GM12878 (cell line): ENCODE measurements at regions not wholly inside any gene's neighbourhood (a gene's known extent, or its start where the extent isn't known, plus 50 kb on each side); places are given as distances from the start of the nearest gene placed in this dataset.

Experiments used
- BCLAF1 ChIP-seq: fragments of 450-650 bp; IDR thresholded peaks from 2 replicates; pipeline ENCODE4 v1.6.1; 2017; ENCODE audit warnings: antibody characterized with exemption, mild to moderate bottlenecking, moderate library complexity
- FOXM1 ChIP-seq: IDR thresholded peaks from 2 replicates; pipeline ENCODE4 v1.6.1; 2012; ENCODE audit warnings: low read depth, mild to moderate bottlenecking, inconsistent platforms, low read length, moderate library complexity
- HCFC1 ChIP-seq: fragments of 150-350 bp; IDR thresholded peaks from 2 replicates; pipeline ENCODE4 v1.6.1; 2014; ENCODE audit warnings: low read length
- LARP7 ChIP-seq: fragments of 450-650 bp; IDR thresholded peaks from 2 replicates; pipeline ENCODE4 v1.6.1; 2017; ENCODE audit warnings: mild to moderate bottlenecking
- POLR2AphosphoS5 ChIP-seq: IDR thresholded peaks from 2 replicates; pipeline ENCODE4 v1.6.1; 2011; ENCODE audit warnings: mild to moderate bottlenecking, low read length, inconsistent platforms
- REST ChIP-seq: IDR thresholded peaks from 2 replicates; pipeline ENCODE4 v1.6.1; 2012; ENCODE audit warnings: mild to moderate bottlenecking, low read depth, low read length
- TARDBP ChIP-seq: IDR thresholded peaks from 2 replicates; pipeline ENCODE4 v1.6.1; 2016; ENCODE audit warnings: borderline replicate concordance
- ZNF274 ChIP-seq: IDR thresholded peaks from one replicate; pipeline ENCODE4 v1.8.0; 2011; ENCODE audit not compliant: insufficient read length, insufficient read depth
- TF ChIP-seq, protein P1 (sequence below), 3 experiments: IDR thresholded peaks in 2 of 3; conservative IDR thresholded peaks in 1 of 3; 2 replicates each; pipeline ENCODE4 v1.5.1; 2011; ENCODE audit warnings: low read depth in 3 of 3, low read length in 3 of 3, mild to moderate bottlenecking in 3 of 3, control low read depth in 2 of 3, moderate library complexity in 2 of 3, inconsistent platforms in 1 of 3, mixed read lengths in 1 of 3; ENCODE audit not compliant: control insufficient read depth in 2 of 3, insufficient read depth in 1 of 3; ENCODE audit errors: extremely low read depth in 1 of 3
- TF ChIP-seq, protein P2 (sequence below): IDR thresholded peaks from 2 replicates; pipeline ENCODE4 v1.6.1; 2012; ENCODE audit warnings: low read length, inconsistent platforms
- TF ChIP-seq, protein P3 (sequence below): fragments of 450-650 bp; formaldehyde crosslinking; IDR thresholded peaks from 2 replicates; pipeline ENCODE4 v1.5.0; 2022; ENCODE audit warnings: mild to moderate bottlenecking, missing genetic modification characterization
- TF ChIP-seq, protein P4 (sequence below): fragments of 450-650 bp; IDR thresholded peaks from 2 replicates; pipeline ENCODE4 v1.6.1; 2017; ENCODE audit warnings: mild to moderate bottlenecking

GRCh38 chr2:144975881-144976280, 456.0 kb upstream of the ZEB2 start:
- TF ChIP-seq REST, result no peak
- no peak for TF ChIP-seq TARDBP
- TF ChIP-seq, protein P1, sequence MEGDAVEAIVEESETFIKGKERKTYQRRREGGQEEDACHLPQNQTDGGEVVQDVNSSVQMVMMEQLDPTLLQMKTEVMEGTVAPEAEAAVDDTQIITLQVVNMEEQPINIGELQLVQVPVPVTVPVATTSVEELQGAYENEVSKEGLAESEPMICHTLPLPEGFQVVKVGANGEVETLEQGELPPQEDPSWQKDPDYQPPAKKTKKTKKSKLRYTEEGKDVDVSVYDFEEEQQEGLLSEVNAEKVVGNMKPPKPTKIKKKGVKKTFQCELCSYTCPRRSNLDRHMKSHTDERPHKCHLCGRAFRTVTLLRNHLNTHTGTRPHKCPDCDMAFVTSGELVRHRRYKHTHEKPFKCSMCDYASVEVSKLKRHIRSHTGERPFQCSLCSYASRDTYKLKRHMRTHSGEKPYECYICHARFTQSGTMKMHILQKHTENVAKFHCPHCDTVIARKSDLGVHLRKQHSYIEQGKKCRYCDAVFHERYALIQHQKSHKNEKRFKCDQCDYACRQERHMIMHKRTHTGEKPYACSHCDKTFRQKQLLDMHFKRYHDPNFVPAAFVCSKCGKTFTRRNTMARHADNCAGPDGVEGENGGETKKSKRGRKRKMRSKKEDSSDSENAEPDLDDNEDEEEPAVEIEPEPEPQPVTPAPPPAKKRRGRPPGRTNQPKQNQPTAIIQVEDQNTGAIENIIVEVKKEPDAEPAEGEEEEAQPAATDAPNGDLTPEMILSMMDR (IDR thresholded peaks at IDR 0.05 in 2 of 3, conservative IDR thresholded peaks at IDR 0.05 in 1 of 3; ENCODE audit: control insufficient read depth in 2 of 3, extremely low read depth in 1 of 3, insufficient read depth in 1 of 3, low read depth in 3 of 3, low read length in 3 of 3), result no peak
- TF ChIP-seq, protein P2, sequence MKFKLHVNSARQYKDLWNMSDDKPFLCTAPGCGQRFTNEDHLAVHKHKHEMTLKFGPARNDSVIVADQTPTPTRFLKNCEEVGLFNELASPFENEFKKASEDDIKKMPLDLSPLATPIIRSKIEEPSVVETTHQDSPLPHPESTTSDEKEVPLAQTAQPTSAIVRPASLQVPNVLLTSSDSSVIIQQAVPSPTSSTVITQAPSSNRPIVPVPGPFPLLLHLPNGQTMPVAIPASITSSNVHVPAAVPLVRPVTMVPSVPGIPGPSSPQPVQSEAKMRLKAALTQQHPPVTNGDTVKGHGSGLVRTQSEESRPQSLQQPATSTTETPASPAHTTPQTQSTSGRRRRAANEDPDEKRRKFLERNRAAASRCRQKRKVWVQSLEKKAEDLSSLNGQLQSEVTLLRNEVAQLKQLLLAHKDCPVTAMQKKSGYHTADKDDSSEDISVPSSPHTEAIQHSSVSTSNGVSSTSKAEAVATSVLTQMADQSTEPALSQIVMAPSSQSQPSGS, result no peak
- no peak for TF ChIP-seq POLR2AphosphoS5
- TF ChIP-seq ZNF274, result no peak
- no peak for TF ChIP-seq LARP7
- TF ChIP-seq, protein P3, sequence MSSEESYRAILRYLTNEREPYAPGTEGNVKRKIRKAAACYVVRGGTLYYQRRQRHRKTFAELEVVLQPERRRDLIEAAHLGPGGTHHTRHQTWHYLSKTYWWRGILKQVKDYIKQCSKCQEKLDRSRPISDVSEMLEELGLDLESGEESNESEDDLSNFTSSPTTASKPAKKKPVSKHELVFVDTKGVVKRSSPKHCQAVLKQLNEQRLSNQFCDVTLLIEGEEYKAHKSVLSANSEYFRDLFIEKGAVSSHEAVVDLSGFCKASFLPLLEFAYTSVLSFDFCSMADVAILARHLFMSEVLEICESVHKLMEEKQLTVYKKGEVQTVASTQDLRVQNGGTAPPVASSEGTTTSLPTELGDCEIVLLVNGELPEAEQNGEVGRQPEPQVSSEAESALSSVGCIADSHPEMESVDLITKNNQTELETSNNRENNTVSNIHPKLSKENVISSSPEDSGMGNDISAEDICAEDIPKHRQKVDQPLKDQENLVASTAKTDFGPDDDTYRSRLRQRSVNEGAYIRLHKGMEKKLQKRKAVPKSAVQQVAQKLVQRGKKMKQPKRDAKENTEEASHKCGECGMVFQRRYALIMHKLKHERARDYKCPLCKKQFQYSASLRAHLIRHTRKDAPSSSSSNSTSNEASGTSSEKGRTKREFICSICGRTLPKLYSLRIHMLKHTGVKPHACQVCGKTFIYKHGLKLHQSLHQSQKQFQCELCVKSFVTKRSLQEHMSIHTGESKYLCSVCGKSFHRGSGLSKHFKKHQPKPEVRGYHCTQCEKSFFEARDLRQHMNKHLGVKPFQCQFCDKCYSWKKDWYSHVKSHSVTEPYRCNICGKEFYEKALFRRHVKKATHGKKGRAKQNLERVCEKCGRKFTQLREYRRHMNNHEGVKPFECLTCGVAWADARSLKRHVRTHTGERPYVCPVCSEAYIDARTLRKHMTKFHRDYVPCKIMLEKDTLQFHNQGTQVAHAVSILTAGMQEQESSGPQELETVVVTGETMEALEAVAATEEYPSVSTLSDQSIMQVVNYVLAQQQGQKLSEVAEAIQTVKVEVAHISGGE (CRISPR knock-in tag), result no peak
- no peak for TF ChIP-seq FOXM1
- no peak for TF ChIP-seq HCFC1
- no peak for TF ChIP-seq BCLAF1
- TF ChIP-seq, protein P4, sequence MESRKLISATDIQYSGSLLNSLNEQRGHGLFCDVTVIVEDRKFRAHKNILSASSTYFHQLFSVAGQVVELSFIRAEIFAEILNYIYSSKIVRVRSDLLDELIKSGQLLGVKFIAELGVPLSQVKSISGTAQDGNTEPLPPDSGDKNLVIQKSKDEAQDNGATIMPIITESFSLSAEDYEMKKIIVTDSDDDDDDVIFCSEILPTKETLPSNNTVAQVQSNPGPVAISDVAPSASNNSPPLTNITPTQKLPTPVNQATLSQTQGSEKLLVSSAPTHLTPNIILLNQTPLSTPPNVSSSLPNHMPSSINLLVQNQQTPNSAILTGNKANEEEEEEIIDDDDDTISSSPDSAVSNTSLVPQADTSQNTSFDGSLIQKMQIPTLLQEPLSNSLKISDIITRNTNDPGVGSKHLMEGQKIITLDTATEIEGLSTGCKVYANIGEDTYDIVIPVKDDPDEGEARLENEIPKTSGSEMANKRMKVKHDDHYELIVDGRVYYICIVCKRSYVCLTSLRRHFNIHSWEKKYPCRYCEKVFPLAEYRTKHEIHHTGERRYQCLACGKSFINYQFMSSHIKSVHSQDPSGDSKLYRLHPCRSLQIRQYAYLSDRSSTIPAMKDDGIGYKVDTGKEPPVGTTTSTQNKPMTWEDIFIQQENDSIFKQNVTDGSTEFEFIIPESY, result no peak
